BLaER1 treated with 17β-estradiol and CSF1 and Interleukin-3, amounts not matched to agents 10 nM and 100 nM (cell line): ENCODE measurements at regions not wholly inside any gene's neighbourhood (a gene's known extent, or its start where the extent isn't known, plus 50 kb on each side); places are given as distances from the start of the nearest gene placed in this dataset.

Source experiments
- H3K27ac ChIP-seq, 11 experiments: shearing (Covaris generic); formaldehyde crosslinking; 2 replicates each; pipeline ENCODE4 v1.8.1; 2022
- H3K27me3 ChIP-seq, 11 experiments: shearing (Covaris generic); formaldehyde crosslinking; 2 replicates each; pipeline ENCODE4 v1.8.1; 2022
- H3K36me3 ChIP-seq, 11 experiments: shearing (Covaris generic); formaldehyde crosslinking; 2 replicates each; pipeline ENCODE4 v1.8.1; 2022
- H3K4me1 ChIP-seq, 10 experiments: shearing (Covaris generic); formaldehyde crosslinking; 2 replicates each; pipeline ENCODE4 v1.8.1; 2022
- H3K4me2 ChIP-seq, 11 experiments: shearing (Covaris generic); formaldehyde crosslinking; 2 replicates each; pipeline ENCODE4 v1.8.1; 2022
- H3K4me3 ChIP-seq, 10 experiments: shearing (Covaris generic); formaldehyde crosslinking; 2 replicates each; pipeline ENCODE4 v1.8.1; 2022
- H3K9ac ChIP-seq, 11 experiments: shearing (Covaris generic); formaldehyde crosslinking; 2 replicates each; pipeline ENCODE4 v1.8.1; 2022
- H3K9me3 ChIP-seq, 11 experiments: shearing (Covaris generic); formaldehyde crosslinking; replicated peaks in 1 of 11; 2 replicates each; pipeline ENCODE4 v1.8.1; 2022
- H4K20me1 ChIP-seq, 11 experiments: shearing (Covaris generic); formaldehyde crosslinking; 2 replicates each; pipeline ENCODE4 v1.8.1; 2022
- Cebpa-rat ChIP-seq, 11 experiments: shearing (Covaris generic); IDR thresholded peaks; 2 replicates each; pipeline ENCODE4 v1.8.1; 2022

DNA sequence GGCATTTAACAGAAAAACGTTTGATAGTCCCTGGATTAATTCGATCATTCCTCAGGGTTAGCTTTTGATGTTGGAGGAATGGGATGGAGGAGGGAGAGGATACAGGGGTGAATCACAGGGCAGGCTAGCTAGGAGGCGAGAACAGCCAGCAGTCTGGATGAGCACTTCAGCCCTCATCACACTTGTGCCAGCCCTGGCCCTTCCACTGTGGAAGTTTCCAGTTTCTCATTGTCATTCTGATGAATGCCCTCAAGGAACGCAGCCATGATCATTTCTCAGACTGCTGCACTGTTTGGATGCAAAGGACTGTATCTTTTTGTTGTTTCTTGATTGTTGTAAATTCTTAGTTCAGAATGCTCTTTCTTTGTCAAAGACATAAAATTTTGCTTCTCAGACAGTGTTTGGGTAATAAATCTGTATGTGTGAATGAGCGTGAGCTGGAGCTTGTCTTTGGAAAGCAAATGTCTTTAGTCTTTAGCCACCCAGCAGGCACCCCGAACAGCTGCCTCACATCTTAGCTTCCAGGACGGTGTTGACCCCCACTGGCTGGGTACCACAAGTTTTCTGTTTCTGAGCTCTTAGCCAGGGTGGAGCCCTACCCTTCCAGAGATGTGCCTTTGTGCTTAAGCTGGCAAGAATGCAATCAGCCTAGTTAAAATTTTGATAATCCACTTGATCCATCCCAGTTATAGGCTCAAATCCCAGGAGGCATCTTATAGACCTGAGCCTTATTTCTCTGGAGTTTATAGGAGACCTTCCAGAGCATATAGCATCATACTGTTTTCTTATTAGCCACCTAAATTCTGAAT, 121.1 kb downstream of the PDCD6IP start:
- Histone ChIP-seq H4K20me1 (no peaks in the 10 kb centered on the region), H3K9ac (no peak overlapping the region), H3K4me2 (peak overlapping the region in 3 of 11 experiments; percentile 13 to 24 (median 20); a peak in 3 of 22 replicates), H3K27ac (no peak overlapping the region), H3K27me3 (no peaks in the 10 kb centered on the region), H3K9me3 (peaks cover 0 to 19% (median 3%) of the 10 kb centered on the region in 11 experiments; a peak in 3 of 22 replicates), H3K36me3 (no peaks in the 10 kb centered on the region), H3K4me3 (no peak overlapping the region), H3K4me1 (peaks cover 0 to 45% (median 28%) of the 10 kb centered on the region in 10 experiments; a peak in 14 of 20 replicates)
- TF ChIP-seq Cebpa-rat (IDR thresholded peaks at IDR 0.05): no peak

DNA sequence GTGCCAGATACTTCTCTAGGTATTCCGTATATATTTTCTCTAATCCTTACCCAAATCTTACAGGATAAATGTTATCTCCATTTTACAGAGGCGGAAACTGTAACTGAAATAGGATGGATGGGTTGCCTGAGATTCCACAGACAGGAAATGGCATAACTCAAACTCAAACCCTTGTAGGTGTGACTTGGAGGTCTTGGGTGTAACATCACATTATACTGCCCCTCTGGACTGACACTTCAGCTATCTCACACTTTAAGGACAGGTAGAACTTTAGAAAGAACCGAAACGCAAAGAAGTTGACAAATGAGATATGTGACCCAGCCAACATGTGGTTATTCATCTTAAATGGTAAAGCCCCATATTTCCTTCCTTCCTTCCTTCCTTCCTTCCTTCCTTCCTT, 122.1 kb downstream of the PDCD6IP start:
- no peaks in the 10 kb centered on the region for H4K20me1 ChIP-seq
- H3K36me3 ChIP-seq: no peaks in the 10 kb centered on the region
- H3K27ac ChIP-seq: no peak overlapping the region
- peaks cover 0 to 27% (median 3%) of the 10 kb centered on the region in 11 experiments; a peak in 3 of 22 replicates for H3K9me3 ChIP-seq
- TF ChIP-seq Cebpa-rat (IDR thresholded peaks at IDR 0.05): no peak
- H3K27me3 ChIP-seq: no peaks in the 10 kb centered on the region
- H3K4me2 ChIP-seq: peak overlapping the region in 3 of 11 experiments; percentile 13 to 24 (median 20); a peak in 2 of 22 replicates
- peaks cover 0 to 39% (median 22%) of the 10 kb centered on the region in 10 experiments; a peak in 14 of 20 replicates for H3K4me1 ChIP-seq
- H3K9ac ChIP-seq: no peak overlapping the region
- H3K4me3 ChIP-seq: no peak overlapping the region

DNA sequence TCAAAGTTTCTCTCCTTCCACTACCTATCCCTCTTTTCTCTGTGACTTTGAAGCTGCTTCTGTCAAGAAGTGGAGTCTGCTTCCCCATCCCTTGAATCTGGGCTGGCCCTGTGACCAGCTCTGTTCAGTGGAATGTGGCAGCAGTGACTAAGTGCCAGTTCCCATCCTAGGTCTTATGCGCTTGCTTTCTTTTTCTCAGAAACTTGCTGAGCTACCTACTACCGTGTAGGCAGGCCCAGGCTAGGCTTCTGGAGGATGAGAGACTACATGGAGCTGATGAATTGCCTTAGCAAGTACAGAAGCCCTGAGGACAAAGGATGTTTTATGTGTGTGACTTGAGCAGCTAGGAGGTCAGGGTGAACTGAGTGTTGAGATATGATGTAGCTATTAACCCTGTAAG, 123.2 kb downstream of the PDCD6IP start:
- no peak for TF ChIP-seq Cebpa-rat (IDR thresholded peaks at IDR 0.05)
- no peaks in the 10 kb centered on the region for H3K36me3 ChIP-seq
- H3K4me2 ChIP-seq: no peak overlapping the region
- no peak overlapping the region for H3K27ac ChIP-seq
- peaks cover 0 to 28% (median 16%) of the 10 kb centered on the region in 10 experiments; a peak in 11 of 20 replicates for H3K4me1 ChIP-seq
- peaks cover 0 to 27% (median 3%) of the 10 kb centered on the region in 11 experiments; a peak in 3 of 22 replicates for H3K9me3 ChIP-seq
- no peaks in the 10 kb centered on the region for H3K27me3 ChIP-seq
- no peaks in the 10 kb centered on the region for H4K20me1 ChIP-seq
- no peak overlapping the region for H3K4me3 ChIP-seq
- H3K9ac ChIP-seq: no peak overlapping the region

DNA sequence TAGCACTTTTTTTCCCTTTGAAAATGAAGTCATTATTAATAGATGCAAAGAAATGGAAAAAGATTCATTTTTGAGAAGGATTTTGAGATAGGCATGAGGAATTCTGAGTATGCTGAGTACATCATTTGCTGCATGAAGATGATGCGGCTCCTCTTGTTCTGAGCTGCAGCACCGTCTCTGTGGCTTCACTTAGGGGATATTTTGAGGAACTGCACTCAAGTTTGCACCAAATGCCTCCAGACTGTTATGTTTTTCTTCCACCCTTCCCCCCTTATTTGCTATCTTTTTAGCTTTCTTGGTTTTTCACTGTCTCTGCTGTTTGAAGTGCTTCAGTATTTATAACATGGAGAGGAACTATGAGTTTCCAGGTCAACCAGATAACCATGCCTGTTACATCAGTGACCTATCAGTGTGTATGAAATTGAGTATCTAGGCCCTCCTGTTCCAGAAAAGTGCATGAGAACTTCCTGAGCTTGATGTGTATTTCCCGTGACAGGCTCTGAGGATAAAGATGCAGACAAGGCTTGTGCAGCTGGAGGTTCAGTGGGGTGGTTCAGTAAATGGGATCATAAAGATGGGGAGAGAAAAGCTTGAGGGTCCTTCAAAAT, 128.7 kb downstream of the PDCD6IP start:
- no peak overlapping the region for H3K9ac ChIP-seq
- H3K27me3 ChIP-seq: no peaks in the 10 kb centered on the region
- no peak for TF ChIP-seq Cebpa-rat (IDR thresholded peaks at IDR 0.05)
- H3K4me3 ChIP-seq: no peak overlapping the region
- no peaks in the 10 kb centered on the region for H3K36me3 ChIP-seq
- H3K4me2 ChIP-seq: no peak overlapping the region
- H3K9me3 ChIP-seq: peaks cover 0 to 15% (median 0%) of the 10 kb centered on the region in 11 experiments; a peak in 2 of 22 replicates
- H3K27ac ChIP-seq: no peak overlapping the region
- H3K4me1 ChIP-seq: no peaks in the 10 kb centered on the region
- no peaks in the 10 kb centered on the region for H4K20me1 ChIP-seq

DNA sequence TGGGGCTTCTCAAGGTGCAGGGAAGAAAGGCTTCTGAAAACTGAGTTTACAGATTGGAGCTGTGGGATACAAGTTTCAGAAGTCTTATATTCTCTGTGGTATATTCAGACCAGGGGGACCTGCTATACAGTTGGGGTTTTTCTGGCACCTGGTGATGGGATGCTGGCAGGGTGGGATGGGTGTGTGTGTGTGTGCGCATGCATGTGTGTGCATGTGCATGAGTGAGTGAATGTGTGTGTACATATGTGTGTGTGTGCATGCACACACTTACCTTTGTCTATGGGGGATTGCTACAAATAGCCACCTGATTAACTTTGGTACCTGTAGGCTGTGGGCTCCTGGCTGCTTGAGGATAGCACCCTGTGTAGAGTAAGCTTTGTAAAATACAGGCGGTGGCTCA, 131.4 kb downstream of the PDCD6IP start:
- Histone ChIP-seq H3K27ac (no peak overlapping the region), H3K4me2 (no peak overlapping the region)
- no peak for TF ChIP-seq Cebpa-rat (IDR thresholded peaks at IDR 0.05)

DNA sequence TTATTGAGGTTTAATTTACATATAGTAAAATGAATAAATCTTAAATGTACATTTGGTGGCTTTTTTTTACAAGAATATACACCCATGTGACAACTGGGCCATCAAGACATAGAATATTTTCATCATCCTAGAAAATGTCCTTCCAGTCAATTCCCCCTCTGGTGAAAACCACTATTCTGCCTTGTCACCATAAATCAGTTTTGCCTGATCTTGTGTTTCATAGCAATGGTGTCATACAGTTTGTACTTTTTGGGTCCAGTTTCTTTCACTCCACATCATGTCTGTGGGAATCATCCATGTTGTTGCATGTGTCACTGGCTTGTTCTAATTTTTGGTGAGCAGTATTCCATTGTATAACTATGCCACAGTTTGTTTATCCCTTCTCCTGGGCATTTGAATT, 133.1 kb downstream of the PDCD6IP start:
- H4K20me1 ChIP-seq: no peaks in the 10 kb centered on the region
- H3K4me3 ChIP-seq: no peak overlapping the region
- no peaks in the 10 kb centered on the region for H3K36me3 ChIP-seq
- TF ChIP-seq Cebpa-rat (IDR thresholded peaks at IDR 0.05): no peak
- peaks cover 0 to 14% (median under 1%) of the 10 kb centered on the region in 11 experiments; a peak in 5 of 22 replicates for H3K9me3 ChIP-seq
- H3K27me3 ChIP-seq: no peaks in the 10 kb centered on the region
- H3K9ac ChIP-seq: no peak overlapping the region
- no peaks in the 10 kb centered on the region for H3K4me1 ChIP-seq
- H3K4me2 ChIP-seq: no peak overlapping the region
- no peak overlapping the region for H3K27ac ChIP-seq

More for the DNA sequence above, 131.4 kb downstream of the PDCD6IP start:
- H3K9me3 ChIP-seq: peaks cover 0 to 9% (median 0%) of the 10 kb centered on the region in 11 experiments; a peak in 4 of 22 replicates
- H3K4me3 ChIP-seq: no peak overlapping the region
- H3K36me3 ChIP-seq: no peaks in the 10 kb centered on the region
- no peaks in the 10 kb centered on the region for H3K4me1 ChIP-seq
- no peaks in the 10 kb centered on the region for H3K27me3 ChIP-seq
- H4K20me1 ChIP-seq: no peaks in the 10 kb centered on the region
- H3K9ac ChIP-seq: no peak overlapping the region

DNA sequence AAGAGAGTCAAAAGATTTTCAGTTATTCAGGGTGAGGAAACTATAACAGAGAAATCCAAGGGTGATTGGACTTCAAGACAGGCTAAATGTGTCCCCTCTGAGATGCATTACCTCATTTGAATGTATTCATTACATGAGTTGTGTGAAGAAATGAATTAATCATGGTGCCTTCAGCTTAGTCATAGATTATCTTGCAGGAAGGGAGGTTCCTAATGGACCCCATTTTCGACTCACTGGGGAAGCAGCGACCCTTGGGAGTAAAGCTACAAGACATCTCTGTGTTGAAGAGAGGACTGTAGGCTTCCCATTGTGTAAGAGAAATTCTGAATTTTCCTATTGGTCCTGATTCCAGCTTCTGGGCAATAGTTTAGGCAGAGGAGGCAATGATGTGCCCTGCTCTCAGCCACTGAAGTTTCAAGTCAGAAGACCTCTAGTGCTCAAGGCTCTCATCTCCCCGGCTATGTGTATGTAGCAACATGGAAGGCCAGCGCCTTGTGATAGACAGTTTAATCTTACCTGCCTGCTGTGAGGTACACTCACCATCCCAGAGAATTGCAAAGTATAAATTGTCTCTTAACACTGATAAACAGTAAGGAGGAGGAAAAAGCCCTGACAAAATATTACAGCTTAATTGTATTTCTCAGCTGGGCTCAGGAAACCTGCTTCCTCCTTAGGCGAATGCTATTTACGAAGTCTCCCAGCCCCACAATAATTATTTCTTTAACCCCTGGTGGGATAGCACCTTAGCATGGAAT, 133.8 kb downstream of the PDCD6IP start:
- Histone ChIP-seq H3K4me3 (no peak overlapping the region), H3K27me3 (no peaks in the 10 kb centered on the region), H3K9ac (no peak overlapping the region), H3K9me3 (peaks cover 0 to 14% (median 3%) of the 10 kb centered on the region in 11 experiments; a peak in 5 of 22 replicates), H3K36me3 (no peaks in the 10 kb centered on the region), H4K20me1 (no peaks in the 10 kb centered on the region), H3K4me1 (no peaks in the 10 kb centered on the region), H3K4me2 (no peak overlapping the region), H3K27ac (no peak overlapping the region)
- no peak for TF ChIP-seq Cebpa-rat (IDR thresholded peaks at IDR 0.05)

DNA sequence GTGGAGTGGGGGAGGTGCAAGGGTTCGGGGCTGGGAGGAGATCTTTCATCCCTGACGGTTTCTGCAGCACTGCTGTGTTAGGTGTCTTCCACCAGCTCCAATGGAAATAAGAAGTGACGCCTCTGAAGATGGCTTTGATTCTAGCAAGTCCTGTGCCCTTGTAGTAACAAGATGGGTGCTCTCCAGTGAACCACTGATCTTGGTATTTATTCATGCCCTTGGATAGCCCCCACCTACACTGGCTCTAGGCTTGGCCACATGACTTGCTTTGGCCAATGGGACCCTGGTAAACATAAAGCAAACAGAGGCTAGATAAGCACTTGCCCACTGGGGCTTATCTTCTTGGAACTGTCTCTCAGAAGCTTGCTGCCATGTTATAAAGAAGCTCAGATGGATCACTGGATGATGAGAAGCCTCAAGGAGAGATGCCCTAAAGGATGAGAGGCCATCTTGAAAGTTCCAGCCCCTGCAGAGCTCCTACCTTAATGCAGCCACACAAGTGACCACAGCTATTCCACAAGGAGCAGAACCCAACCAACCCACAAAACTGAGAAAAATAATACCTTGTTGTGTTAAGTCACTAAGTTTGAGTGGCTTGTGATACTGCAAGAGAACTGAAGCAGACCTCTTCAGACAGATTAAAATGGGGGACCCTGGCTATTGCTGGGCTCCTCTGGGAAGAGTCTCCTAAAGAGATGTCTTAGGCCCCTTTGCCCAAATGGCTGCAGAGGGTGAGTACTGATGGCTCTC, 137.9 kb downstream of the PDCD6IP start:
- Histone ChIP-seq H4K20me1 (no peaks in the 10 kb centered on the region), H3K4me2 (no peak overlapping the region), H3K9ac (no peak overlapping the region), H3K4me1 (no peaks in the 10 kb centered on the region), H3K36me3 (no peaks in the 10 kb centered on the region), H3K4me3 (no peak overlapping the region), H3K27ac (no peak overlapping the region), H3K27me3 (no peaks in the 10 kb centered on the region), H3K9me3 (peaks cover 0 to 14% (median 3%) of the 10 kb centered on the region in 11 experiments; a peak in 5 of 22 replicates)
- TF ChIP-seq Cebpa-rat (IDR thresholded peaks at IDR 0.05): no peak
